B cell (primary cell): ENCODE measurements at regions not wholly inside any gene's neighbourhood (a gene's known extent, or its start where the extent isn't known, plus 50 kb on each side); places are given as distances from the start of the nearest gene placed in this dataset.

ENCODE experiments used
- ATAC-seq: fragments of 200-7000 bp; cut with Tn5 transposase; one replicate; pipeline ENCODE4 v1.10.0; 2021; ENCODE audit warnings: low read depth, mild to moderate bottlenecking, moderate number of reproducible peaks, moderate library complexity
- CTCF ChIA-PET: fragments of 350-600 bp; sonication (Branson Sonifier 250); formaldehyde crosslinking; loops from one replicate; lab custom pipeline; 2021; ENCODE audit warnings: antibody characterized with exemption, inconsistent platforms; lab: Charles Lee
- POLR2A ChIA-PET: fragments of 350-600 bp; sonication (Branson Sonifier 250); formaldehyde crosslinking; loops from one replicate; lab custom pipeline; 2021; ENCODE audit warnings: antibody characterized with exemption; lab: Charles Lee
- DNase-seq: peaks from one replicate; pipeline ENCODE4 v3.0.0; 2013
- H2AFZ ChIP-seq: 2 replicates; pipeline ENCODE4 v1.6.1; 2012; ENCODE audit warnings: mild to moderate bottlenecking, low read depth, low read length; ENCODE audit not compliant: insufficient read depth, poor library complexity, severe bottlenecking
- H3K27ac ChIP-seq, 2 donors: 1 replicate in 1 of 2; 2 replicates in 1 of 2; pipeline ENCODE4 v1.5.1; 2012 to 2013; ENCODE audit warnings: low read length in 2 of 2, mild to moderate bottlenecking in 2 of 2, moderate library complexity in 1 of 2
- H3K27me3 ChIP-seq, 4 experiments: fragments of 200-600 bp in 1 of 4; sonication (generic) in 1 of 4; replicated peaks in 1 of 4; 1 replicate in 2 of 4; 2 replicates in 2 of 4; pipeline versions ENCODE4 v1.6.1 to v1.7.0; 2013 to 2016; ENCODE audit warnings: low read length in 3 of 4, mild to moderate bottlenecking in 2 of 4, mixed read lengths in 1 of 4, moderate library complexity in 1 of 4; ENCODE audit not compliant: insufficient read depth in 4 of 4, control insufficient read depth in 3 of 4; ENCODE audit errors: control extremely low read depth in 1 of 4
- H3K36me3 ChIP-seq, 2 experiments: replicated peaks in 1 of 2; 1 replicate in 1 of 2; 2 replicates in 1 of 2; pipeline versions ENCODE4 v1.6.1 to v1.7.1; 2013; ENCODE audit warnings: low read length in 1 of 2; ENCODE audit not compliant: insufficient read depth in 2 of 2, control insufficient read depth in 1 of 2; ENCODE audit errors: control extremely low read depth in 1 of 2, extremely low read depth in 1 of 2
- H3K4me1 ChIP-seq, 2 donors: fragments of 200-600 bp in 1 of 2; sonication (generic) in 1 of 2; 1 replicate in 1 of 2; 2 replicates in 1 of 2; pipeline versions ENCODE4 v1.5.1 to v1.6.1; 2013 to 2017; ENCODE audit warnings: low read length in 2 of 2; ENCODE audit not compliant: control insufficient read depth in 2 of 2, insufficient read depth in 2 of 2
- H3K4me2 ChIP-seq: replicated peaks from 2 replicates; pipeline ENCODE3; 2012; ENCODE audit warnings: mild to moderate bottlenecking, low read depth, low read length; ENCODE audit not compliant: poor library complexity, severe bottlenecking
- H3K4me3 ChIP-seq, 5 experiments: fragments of 200-600 bp in 1 of 5; sonication (generic) in 1 of 5; 1 replicate in 3 of 5; 2 replicates in 2 of 5; pipeline versions ENCODE4 v1.5.1 to v1.7.0; 2011 to 2016; ENCODE audit warnings: low read length in 4 of 5, mild to moderate bottlenecking in 4 of 5, low read depth in 2 of 5, control low read depth in 1 of 5, moderate library complexity in 1 of 5; ENCODE audit not compliant: insufficient read depth in 1 of 5; ENCODE audit errors: control extremely low read depth in 1 of 5, extremely low read depth in 1 of 5
- H3K79me2 ChIP-seq: fragments of 200-600 bp; sonication (generic); one replicate; pipeline ENCODE4 v1.6.0; 2016; ENCODE audit warnings: low read length; ENCODE audit not compliant: control insufficient read depth, insufficient read depth
- H3K9ac ChIP-seq: fragments of 200-600 bp; sonication (generic); 2 replicates; pipeline ENCODE4 v1.6.1; 2017; ENCODE audit warnings: mild to moderate bottlenecking, low read length, moderate library complexity
- H3K9me3 ChIP-seq, 3 donors: one replicate each; pipeline versions ENCODE4 v1.6.1 to v1.7.1; 2013; ENCODE audit warnings: low read length in 2 of 3; ENCODE audit not compliant: control insufficient read depth in 2 of 3, insufficient read depth in 1 of 3; ENCODE audit errors: control extremely low read depth in 1 of 3
- H4K20me1 ChIP-seq: 2 replicates; pipeline ENCODE4 v1.6.0; 2012; ENCODE audit warnings: mild to moderate bottlenecking, low read length; ENCODE audit not compliant: insufficient read depth, control insufficient read depth, poor library complexity, severe bottlenecking
- H3K27ac Mint-ChIP-seq: one replicate; pipeline ENCODE4 v1.8.0; 2021; ENCODE audit warnings: mixed read lengths
- H3K27me3 Mint-ChIP-seq: one replicate; pipeline ENCODE4 v1.8.0; 2021; ENCODE audit warnings: mixed read lengths
- H3K4me1 Mint-ChIP-seq: one replicate; pipeline ENCODE4 v1.8.0; 2021; ENCODE audit warnings: mixed read lengths
- H3K4me3 Mint-ChIP-seq: one replicate; pipeline ENCODE4 v1.8.0; 2021; ENCODE audit warnings: mixed read lengths
- H3K9me3 Mint-ChIP-seq: one replicate; pipeline ENCODE4 v1.8.0; 2022; ENCODE audit warnings: mixed read lengths; ENCODE audit not compliant: insufficient read depth
- CTCF ChIP-seq: fragments of 200-600 bp; IDR thresholded peaks from one replicate; pipeline ENCODE4 v1.8.0; 2022; ENCODE audit warnings: antibody characterized with exemption, mild to moderate bottlenecking
- EZH2 ChIP-seq: IDR thresholded peaks from 2 replicates; pipeline ENCODE4 v1.6.1; 2012; ENCODE audit warnings: borderline replicate concordance, low read depth, mild to moderate bottlenecking, moderate library complexity, low read length; ENCODE audit not compliant: insufficient read depth, poor library complexity, severe bottlenecking
- WGBS: methylation state at CpG from one replicate; pipeline ENCODE4 v1.1.5; 2013; ENCODE audit warnings: missing lambda C conversion rate; ENCODE audit not compliant: insufficient coverage; 5-methylcytosine and 5-hydroxymethylcytosine counted together
- intact Hi-C: fragments of 100-400 bp; cut with micrococcal nuclease; formaldehyde crosslinking; loops from one replicate; pipeline ENCODE4 v1.10.0; 2022

GRCh38 chr2:151097895-151098294, 163.8 kb downstream of the RBM43 start:
- no peak for TF ChIP-seq EZH2
- TF ChIP-seq CTCF, result no peak
- Mint-ChIP-seq H3K4me3 (no peak overlapping the region), H3K9me3 (no peaks in the 10 kb centered on the region), H3K27ac (no peak overlapping the region), H3K27me3 (no peaks in the 10 kb centered on the region), H3K4me1 (no peaks in the 10 kb centered on the region)
- no peak overlapping the region for H3K9ac ChIP-seq
- intact Hi-C loops, result no loop called here
- H3K36me3 ChIP-seq, result no peaks in the 10 kb centered on the region
- ChIA-PET POLR2A (no interaction called here), CTCF (no interaction called here)
- H3K4me2 ChIP-seq, result no peak overlapping the region
- no peaks in the 10 kb centered on the region for H4K20me1 ChIP-seq
- no peaks in the 10 kb centered on the region for H3K79me2 ChIP-seq
- no peak for ATAC-seq
- H3K9me3 ChIP-seq, result no peaks in the 10 kb centered on the region
- H3K4me1 ChIP-seq, result no peaks in the 10 kb centered on the region
- no peak for DNase-seq
- no peaks in the 10 kb centered on the region for H3K27me3 ChIP-seq
- H3K27ac ChIP-seq, result no peak overlapping the region
- no CpG with 5 or more reads among the region's 4 CpGs for WGBS
- no peak overlapping the region for H3K4me3 ChIP-seq
- H2AFZ ChIP-seq, result no peak overlapping the region

GRCh38 chr2:151097128-151097527, 164.5 kb downstream of the RBM43 start:
- Histone ChIP-seq H3K9ac (no peak overlapping the region), H3K27ac (no peak overlapping the region), H3K9me3 (no peaks in the 10 kb centered on the region), H3K4me1 (no peaks in the 10 kb centered on the region), H3K4me3 (no peak overlapping the region), H2AFZ (no peak overlapping the region), H3K27me3 (no peaks in the 10 kb centered on the region), H3K4me2 (no peak overlapping the region), H4K20me1 (no peaks in the 10 kb centered on the region), H3K79me2 (no peaks in the 10 kb centered on the region), H3K36me3 (no peaks in the 10 kb centered on the region)
- TF ChIP-seq EZH2, result no peak
- no peak for TF ChIP-seq CTCF
- DNase-seq (no peak), ATAC-seq (no peak)
- intact Hi-C loops, result no loop called here
- Mint-ChIP-seq H3K27me3 (no peaks in the 10 kb centered on the region), H3K27ac (no peak overlapping the region), H3K4me3 (no peak overlapping the region), H3K4me1 (no peaks in the 10 kb centered on the region), H3K9me3 (no peaks in the 10 kb centered on the region)
- POLR2A ChIA-PET, result no interaction called here
- CTCF ChIA-PET, result no interaction called here
